Liver (tissue), 8 donors: ENCODE measurements at regions not wholly inside any gene's neighbourhood (a gene's known extent, or its start where the extent isn't known, plus 50 kb on each side); places are given as distances from the start of the nearest gene placed in this dataset.
"Not testable (repeated sequence)": the region's sequence is repeated elsewhere in the genome, so short reads cannot be mapped to it uniquely, and the experiment has no call there.

Experiments used
- DNase-seq: peaks from one replicate; pipeline ENCODE4 v3.0.0-alpha.2; 2017; ENCODE audit warnings: low spot score
- H3K27ac ChIP-seq, 2 donors: one replicate each; pipeline ENCODE4 v1.7.0; 2013; ENCODE audit warnings: inconsistent platforms in 2 of 2, low read length in 2 of 2, control low read depth in 1 of 2, low read depth in 1 of 2, mild to moderate bottlenecking in 1 of 2
- H3K27me3 ChIP-seq, 4 donors: one replicate each; pipeline versions ENCODE4 v1.6.1 to v1.7.0; 2013; ENCODE audit warnings: low read length in 3 of 4, inconsistent platforms in 1 of 4, mild to moderate bottlenecking in 1 of 4, moderate library complexity in 1 of 4; ENCODE audit not compliant: control insufficient read depth in 4 of 4, insufficient read depth in 4 of 4
- H3K36me3 ChIP-seq, 4 donors: one replicate each; pipeline versions ENCODE4 v1.6.1 to v1.7.0; 2013; ENCODE audit warnings: low read length in 3 of 4, mild to moderate bottlenecking in 3 of 4, low read depth in 1 of 4, moderate library complexity in 1 of 4; ENCODE audit not compliant: control insufficient read depth in 4 of 4, insufficient read depth in 3 of 4
- H3K4me1 ChIP-seq, 4 donors: one replicate each; pipeline versions ENCODE4 v1.6.1 to v1.7.0; 2013; ENCODE audit warnings: low read length in 3 of 4, mild to moderate bottlenecking in 3 of 4, moderate library complexity in 1 of 4; ENCODE audit not compliant: control insufficient read depth in 4 of 4, insufficient read depth in 4 of 4
- H3K4me3 ChIP-seq, 3 donors: one replicate each; pipeline versions ENCODE4 v1.6.1 to v1.7.0; 2013; ENCODE audit warnings: low read length in 3 of 3, control low read depth in 1 of 3, low read depth in 1 of 3, mild to moderate bottlenecking in 1 of 3
- H3K9ac ChIP-seq, 2 donors: one replicate each; pipeline ENCODE4 v1.7.0; 2013; ENCODE audit warnings: low read length in 2 of 2, mild to moderate bottlenecking in 2 of 2, moderate library complexity in 2 of 2, control low read depth in 1 of 2, low read depth in 1 of 2
- H3K9me3 ChIP-seq, 4 donors: one replicate each; pipeline versions ENCODE4 v1.6.1 to v1.7.0; 2013; ENCODE audit warnings: low read length in 3 of 4; ENCODE audit not compliant: control insufficient read depth in 4 of 4
- CTCF ChIP-seq: fragments of 150-350 bp; IDR thresholded peaks from 2 replicates; pipeline ENCODE4 v1.5.1; 2017; ENCODE audit warnings: improper control_type of control experiment, low read depth, low read length; ENCODE audit not compliant: missing input control
- EGR1 ChIP-seq, 2 donors: IDR thresholded peaks; 2 replicates each; pipeline ENCODE4 v1.6.1; 2016 to 2018; ENCODE audit warnings: antibody characterized with exemption in 2 of 2, low read depth in 2 of 2
- FOXA1 ChIP-seq: IDR thresholded peaks from 2 replicates; pipeline ENCODE4 v1.6.1; 2016; ENCODE audit warnings: antibody characterized with exemption
- FOXA2 ChIP-seq: IDR thresholded peaks from 2 replicates; pipeline ENCODE4 v1.6.1; 2016; ENCODE audit warnings: antibody characterized with exemption
- GABPA ChIP-seq, 2 donors: IDR thresholded peaks in 1 of 2; conservative IDR thresholded peaks in 1 of 2; 2 replicates each; pipeline ENCODE4 v1.6.1; 2016; ENCODE audit warnings: antibody characterized with exemption in 2 of 2, mild to moderate bottlenecking in 1 of 2, moderate library complexity in 1 of 2
- HNF4A ChIP-seq, 2 donors: conservative IDR thresholded peaks; 2 replicates each; pipeline ENCODE4 v1.6.1; 2016; ENCODE audit warnings: antibody characterized with exemption in 2 of 2, mild to moderate bottlenecking in 2 of 2
- HNF4G ChIP-seq: IDR thresholded peaks from 2 replicates; pipeline ENCODE4 v1.6.1; 2016; ENCODE audit warnings: antibody characterized with exemption
- JUND ChIP-seq, 2 donors: IDR thresholded peaks; 2 replicates each; pipeline ENCODE4 v1.6.1; 2016; ENCODE audit warnings: antibody characterized with exemption in 2 of 2
- NR2F2 ChIP-seq: IDR thresholded peaks from 2 replicates; pipeline ENCODE4 v1.6.1; 2016; ENCODE audit warnings: antibody characterized with exemption
- RAD21 ChIP-seq, 2 donors: IDR thresholded peaks; 2 replicates each; pipeline ENCODE4 v1.6.1; 2016; ENCODE audit warnings: antibody characterized with exemption in 2 of 2, mild to moderate bottlenecking in 2 of 2
- RXRA ChIP-seq, 2 donors: IDR thresholded peaks; 2 replicates each; pipeline ENCODE4 v1.6.1; 2017 to 2018; ENCODE audit warnings: antibody characterized with exemption in 2 of 2, mild to moderate bottlenecking in 1 of 2
- SP1 ChIP-seq: IDR thresholded peaks from 2 replicates; pipeline ENCODE4 v1.6.1; 2018; ENCODE audit warnings: antibody characterized with exemption, mild to moderate bottlenecking
- TAF1 ChIP-seq: conservative IDR thresholded peaks from 2 replicates; pipeline ENCODE4 v1.6.1; 2016; ENCODE audit warnings: antibody characterized with exemption, mild to moderate bottlenecking
- YY1 ChIP-seq: IDR thresholded peaks from 2 replicates; pipeline ENCODE4 v1.6.1; 2016; ENCODE audit warnings: antibody characterized with exemption, mild to moderate bottlenecking
- WGBS: extraction: QIAGEN DNeasy Blood & Tissue Kit; methylation state at CpG from one replicate; pipeline ENCODE4 v1.1.7; 2013; 5-methylcytosine and 5-hydroxymethylcytosine counted together
- TF ChIP-seq, protein P1 (sequence below): IDR thresholded peaks from 2 replicates; pipeline ENCODE4 v1.6.1; 2016; ENCODE audit warnings: antibody characterized with exemption
- TF ChIP-seq, protein P2 (sequence below): IDR thresholded peaks from 2 replicates; pipeline ENCODE4 v1.6.1; 2016; ENCODE audit warnings: antibody characterized with exemption
- donor health status: healthy.
- donor health status: healthy.
- donor health status: healthy.
- donor health status: healthy.
- donor health status: healthy.

GRCh38 chr14:51370758-51371386, 130.8 kb downstream of the TMX1 start:
- DNase-seq, result no peak
- peaks cover 0 to 2% (median 0%) of the 10 kb centered on the region in 4 donors for H3K4me1 ChIP-seq
- no peak overlapping the region for H3K9ac ChIP-seq
- TF ChIP-seq FOXA2 (no peak), HNF4A (conservative IDR thresholded peaks at IDR 0.05) (no peak), HNF4G (no peak), YY1 (no peak), EGR1 (IDR thresholded peaks at IDR 0.05; ENCODE audit: low read depth in 2 of 2) (no peak), TAF1 (no peak), RAD21 (IDR thresholded peaks at IDR 0.05) (no peak), SP1 (no peak), RXRA (IDR thresholded peaks at IDR 0.05) (no peak)
- TF ChIP-seq, protein P1, sequence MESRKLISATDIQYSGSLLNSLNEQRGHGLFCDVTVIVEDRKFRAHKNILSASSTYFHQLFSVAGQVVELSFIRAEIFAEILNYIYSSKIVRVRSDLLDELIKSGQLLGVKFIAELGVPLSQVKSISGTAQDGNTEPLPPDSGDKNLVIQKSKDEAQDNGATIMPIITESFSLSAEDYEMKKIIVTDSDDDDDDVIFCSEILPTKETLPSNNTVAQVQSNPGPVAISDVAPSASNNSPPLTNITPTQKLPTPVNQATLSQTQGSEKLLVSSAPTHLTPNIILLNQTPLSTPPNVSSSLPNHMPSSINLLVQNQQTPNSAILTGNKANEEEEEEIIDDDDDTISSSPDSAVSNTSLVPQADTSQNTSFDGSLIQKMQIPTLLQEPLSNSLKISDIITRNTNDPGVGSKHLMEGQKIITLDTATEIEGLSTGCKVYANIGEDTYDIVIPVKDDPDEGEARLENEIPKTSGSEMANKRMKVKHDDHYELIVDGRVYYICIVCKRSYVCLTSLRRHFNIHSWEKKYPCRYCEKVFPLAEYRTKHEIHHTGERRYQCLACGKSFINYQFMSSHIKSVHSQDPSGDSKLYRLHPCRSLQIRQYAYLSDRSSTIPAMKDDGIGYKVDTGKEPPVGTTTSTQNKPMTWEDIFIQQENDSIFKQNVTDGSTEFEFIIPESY, result no peak
- TF ChIP-seq, protein P2, sequence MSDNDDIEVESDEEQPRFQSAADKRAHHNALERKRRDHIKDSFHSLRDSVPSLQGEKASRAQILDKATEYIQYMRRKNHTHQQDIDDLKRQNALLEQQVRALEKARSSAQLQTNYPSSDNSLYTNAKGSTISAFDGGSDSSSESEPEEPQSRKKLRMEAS, result no peak
- H3K27ac ChIP-seq, result no peak overlapping the region
- WGBS, result 65% methylated on average over 2 of the region's 2 CpGs
- no peak overlapping the region for H3K4me3 ChIP-seq
- H3K36me3 ChIP-seq, result no peaks in the 10 kb centered on the region
- H3K9me3 ChIP-seq, result no peaks in the 10 kb centered on the region
- no peaks in the 10 kb centered on the region for H3K27me3 ChIP-seq

DNA sequence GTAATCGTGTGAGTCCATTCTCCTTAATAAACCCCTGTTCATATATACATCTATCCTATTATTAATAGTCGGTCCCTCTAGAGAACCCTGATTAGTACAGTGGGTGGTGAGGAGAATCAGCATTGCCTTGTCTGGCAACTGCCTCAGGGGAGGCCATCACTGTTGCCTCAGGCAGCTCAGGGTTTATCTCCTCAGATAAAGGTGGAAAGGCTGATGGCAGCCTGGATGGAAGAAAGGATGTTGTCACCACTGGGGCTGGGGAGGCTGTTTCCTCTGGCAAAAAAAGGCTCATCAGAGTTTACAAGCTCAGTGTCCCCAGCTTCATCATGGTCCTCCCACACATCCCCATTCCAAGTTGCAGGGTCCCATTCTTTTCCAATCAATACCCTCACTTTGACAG, 137.1 kb downstream of the TMX1 start:
- WGBS, result 92% methylated on average over 2 of the region's 2 CpGs
- not testable (repeated sequence) for H3K9me3 ChIP-seq, H3K27me3 ChIP-seq, DNase-seq, H3K36me3 ChIP-seq, H3K4me3 ChIP-seq, H3K4me1 ChIP-seq, H3K9ac ChIP-seq, H3K27ac ChIP-seq

DNA sequence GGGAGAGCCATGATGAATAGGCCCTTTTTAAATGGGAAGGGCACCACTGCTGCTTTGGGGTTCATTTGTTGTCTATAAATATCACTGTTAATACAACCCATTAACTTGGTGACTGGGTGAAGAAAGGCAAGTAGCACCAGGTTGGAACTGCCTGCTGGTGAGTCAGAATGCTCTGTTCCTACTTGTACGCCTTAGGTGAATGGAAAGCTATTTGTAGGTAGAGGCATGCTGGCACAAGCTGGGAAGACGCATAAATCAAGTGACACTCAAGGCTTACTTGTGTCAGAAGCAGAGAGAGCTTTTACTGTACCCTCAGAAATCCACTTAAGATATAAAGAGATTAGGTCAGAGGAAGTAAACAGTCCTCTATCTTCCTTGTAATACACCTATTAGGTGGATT, 142.5 kb downstream of the TMX1 start:
- Histone ChIP-seq H3K4me3 (no peak overlapping the region), H3K9me3 (no peaks in the 10 kb centered on the region), H3K36me3 (no peaks in the 10 kb centered on the region), H3K27ac (no peak overlapping the region), H3K9ac (no peak overlapping the region), H3K27me3 (no peaks in the 10 kb centered on the region), H3K4me1 (no peaks in the 10 kb centered on the region)
- 94% methylated on average over 2 of the region's 2 CpGs for WGBS
- TF ChIP-seq EGR1 (IDR thresholded peaks at IDR 0.05; ENCODE audit: low read depth in 2 of 2), result no peak
- no peak for TF ChIP-seq SP1
- no peak for TF ChIP-seq FOXA1
- TF ChIP-seq YY1, result no peak
- no peak for TF ChIP-seq HNF4G
- no peak for DNase-seq

GRCh38 chr14:51386411-51386810, 146.4 kb downstream of the TMX1 start:
- no peak overlapping the region for H3K4me3 ChIP-seq
- no peaks in the 10 kb centered on the region for H3K4me1 ChIP-seq
- H3K36me3 ChIP-seq, result no peaks in the 10 kb centered on the region
- H3K27me3 ChIP-seq, result no peaks in the 10 kb centered on the region
- no peak for DNase-seq
- H3K9me3 ChIP-seq, result no peaks in the 10 kb centered on the region
- no peak overlapping the region for H3K27ac ChIP-seq
- H3K9ac ChIP-seq, result no peak overlapping the region
- no peak for TF ChIP-seq NR2F2
- no peak for TF ChIP-seq SP1
- TF ChIP-seq CTCF, result no peak
- no peak for TF ChIP-seq GABPA (IDR thresholded peaks at IDR 0.05 in 1 of 2, conservative IDR thresholded peaks at IDR 0.05 in 1 of 2)
- TF ChIP-seq TAF1, result no peak
- no peak for TF ChIP-seq YY1
- no peak for TF ChIP-seq FOXA2
- TF ChIP-seq EGR1 (IDR thresholded peaks at IDR 0.05; ENCODE audit: low read depth in 2 of 2), result no peak
- TF ChIP-seq HNF4A (conservative IDR thresholded peaks at IDR 0.05), result no peak
- TF ChIP-seq, protein P1, result no peak
- TF ChIP-seq FOXA1, result no peak
- TF ChIP-seq RXRA (IDR thresholded peaks at IDR 0.05), result no peak
- TF ChIP-seq JUND (IDR thresholded peaks at IDR 0.05), result no peak
- no peak for TF ChIP-seq HNF4G
- TF ChIP-seq, protein P2, result no peak
